Activated CD4-positive, alpha-beta T cell treated with anti-CD3 and anti-CD28 coated beads, Interleukin-2, amount 50 U/mL, for 24 hours (primary cell): ENCODE measurements at regions not wholly inside any gene's neighbourhood (a gene's known extent, or its start where the extent isn't known, plus 50 kb on each side); places are given as distances from the start of the nearest gene placed in this dataset.
"Not testable (repeated sequence)": the region's sequence is repeated elsewhere in the genome, so short reads cannot be mapped to it uniquely, and the experiment has no call there.

Source experiments
- DNase-seq, 2 donors: peaks; one replicate each; pipeline ENCODE4 v3.0.0-alpha.2; 2020; ENCODE audit warnings: low read depth in 1 of 2, low spot score in 1 of 2

GRCh38 chr18:40216856-40217255 lies 1738.2 kb upstream of the PIK3C3 start:
- DNase-seq, result no peak

- no peak for DNase-seq
Observed at GRCh38 chr18:40215979-40216378, 1739.1 kb upstream of the PIK3C3 start.

GRCh38 chr18:40210696-40211095 lies 1744.3 kb upstream of the PIK3C3 start:
- no peak for DNase-seq

- no peak for DNase-seq
Observed at GRCh38 chr18:40208958-40209357, 1746.1 kb upstream of the PIK3C3 start.

GRCh38 chr18:40197711-40198110 lies 1757.3 kb upstream of the PIK3C3 start:
- DNase-seq, result no peak

GRCh38 chr18:40186677-40187076 lies 1768.4 kb upstream of the PIK3C3 start:
- DNase-seq, result no peak

GRCh38 chr18:40179729-40180461 lies 1775.1 kb upstream of the PIK3C3 start:
- no peak for DNase-seq

GRCh38 chr18:40168026-40168425 lies 1787.0 kb upstream of the PIK3C3 start:
- no peak for DNase-seq

GRCh38 chr18:40163254-40163653 lies 1791.8 kb upstream of the PIK3C3 start:
- DNase-seq, result no peak

GRCh38 chr18:40160361-40160760 lies 1794.7 kb upstream of the PIK3C3 start:
- DNase-seq, result no peak

GRCh38 chr18:40159141-40160017 lies 1795.7 kb upstream of the PIK3C3 start:
- no peak for DNase-seq

- no peak for DNase-seq
Observed at GRCh38 chr18:40157120-40157519, 1797.9 kb upstream of the PIK3C3 start.

- no peak for DNase-seq
Observed at GRCh38 chr18:40152859-40153258, 1802.2 kb upstream of the PIK3C3 start.

GRCh38 chr18:40148960-40149359 lies 1806.1 kb upstream of the PIK3C3 start:
- no peak for DNase-seq

- no peak for DNase-seq
Observed at GRCh38 chr18:40133253-40133652, 1821.8 kb upstream of the PIK3C3 start.

GRCh38 chr18:40132438-40132837 lies 1822.6 kb upstream of the PIK3C3 start:
- not testable (repeated sequence) for DNase-seq

GRCh38 chr18:40124107-40124506 lies 1830.9 kb upstream of the PIK3C3 start:
- no peak for DNase-seq

GRCh38 chr18:40120796-40121391 lies 1834.1 kb upstream of the PIK3C3 start:
- no peak for DNase-seq

- no peak for DNase-seq
Observed at GRCh38 chr18:40120356-40120755, 1834.7 kb upstream of the PIK3C3 start.

GRCh38 chr18:40119581-40119980 lies 1835.5 kb upstream of the PIK3C3 start:
- not testable (repeated sequence) for DNase-seq

- DNase-seq, result no peak
Observed at GRCh38 chr18:40110455-40110854, 1844.6 kb upstream of the PIK3C3 start.
